ENCODE measurements at regions not wholly inside any gene's neighbourhood (a gene's known extent, or its start where the extent isn't known, plus 50 kb on each side); places are given as distances from the start of the nearest gene placed in this dataset.
"Not testable (repeated sequence)": the region's sequence is repeated elsewhere in the genome, so short reads cannot be mapped to it uniquely, and the experiment has no call there.

- DNase-seq (ENCODE audit: low read depth in 3 of 3) = no peak
These were observed 125.1 kb upstream of the CLINT1 start for GRCh38 chr5:157983906-157984551.

- DNase-seq (ENCODE audit: low read depth in 3 of 3) = no peak
These were observed 119.1 kb upstream of the CLINT1 start for GRCh38 chr5:157978061-157978460.

GRCh38 chr5:157976429-157976828 lies 117.5 kb upstream of the CLINT1 start:
- DNase-seq (ENCODE audit: low read depth in 3 of 3) = no peak

- no peak for DNase-seq (ENCODE audit: low read depth in 3 of 3)
These were observed 113.6 kb upstream of the CLINT1 start for GRCh38 chr5:157972579-157972978.

GRCh38 chr5:157971571-157972216 lies 112.7 kb upstream of the CLINT1 start:
- DNase-seq (ENCODE audit: low read depth in 3 of 3) = no peak

- DNase-seq (ENCODE audit: low read depth in 3 of 3) = not testable (repeated sequence)
These were observed 109.6 kb upstream of the CLINT1 start for GRCh38 chr5:157968570-157968969.

GRCh38 chr5:157965989-157966388 lies 107.0 kb upstream of the CLINT1 start:
- DNase-seq (ENCODE audit: low read depth in 3 of 3) = no peak

- DNase-seq (ENCODE audit: low read depth in 3 of 3) = no peak
These were observed 106.2 kb upstream of the CLINT1 start for GRCh38 chr5:157965040-157965678.

- no peak for DNase-seq (ENCODE audit: low read depth in 3 of 3)
These were observed 104.8 kb upstream of the CLINT1 start for GRCh38 chr5:157963761-157964160.

GRCh38 chr5:157963244-157963643 lies 104.3 kb upstream of the CLINT1 start:
- DNase-seq (ENCODE audit: low read depth in 3 of 3) = no peak

- not testable (repeated sequence) for DNase-seq (ENCODE audit: low read depth in 3 of 3)
These were observed 103.7 kb upstream of the CLINT1 start for GRCh38 chr5:157962686-157963085.

GRCh38 chr5:157961896-157962590 lies 103.1 kb upstream of the CLINT1 start:
- DNase-seq (ENCODE audit: low read depth in 3 of 3) = no peak

- DNase-seq (ENCODE audit: low read depth in 3 of 3) = no peak
These were observed 102.2 kb upstream of the CLINT1 start for GRCh38 chr5:157961176-157961575.

- no peak for DNase-seq (ENCODE audit: low read depth in 3 of 3)
These were observed 100.4 kb upstream of the CLINT1 start for GRCh38 chr5:157959370-157959769.

- DNase-seq (ENCODE audit: low read depth in 3 of 3) = no peak
These were observed 97.4 kb upstream of the CLINT1 start for GRCh38 chr5:157956271-157956885.

- DNase-seq (ENCODE audit: low read depth in 3 of 3) = no peak
These were observed 96.7 kb upstream of the CLINT1 start for GRCh38 chr5:157955541-157956172.

- DNase-seq (ENCODE audit: low read depth in 3 of 3) = no peak
These were observed 93.4 kb upstream of the CLINT1 start for GRCh38 chr5:157952374-157952685.

GRCh38 chr5:157951673-157952373 lies 92.9 kb upstream of the CLINT1 start:
- no peak for DNase-seq (ENCODE audit: low read depth in 3 of 3)

GRCh38 chr5:157949520-157949919 lies 90.6 kb upstream of the CLINT1 start:
- no peak for DNase-seq (ENCODE audit: low read depth in 3 of 3)

GRCh38 chr5:157948738-157949410 lies 89.9 kb upstream of the CLINT1 start:
- DNase-seq (ENCODE audit: low read depth in 3 of 3) = peak; percentile 54 to 71 (median 61)

GRCh38 chr5:157947156-157947555 lies 88.2 kb upstream of the CLINT1 start:
- DNase-seq (ENCODE audit: low read depth in 3 of 3) = no peak
